GM21786 (cell line): ENCODE measurements at regions not wholly inside any gene's neighbourhood (a gene's known extent, or its start where the extent isn't known, plus 50 kb on each side); places are given as distances from the start of the nearest gene placed in this dataset.

Experiments
- ATAC-seq: cut with Tn5 transposase; IDR thresholded peaks from one replicate; pipeline ENCODE4 v1.9.1; 2021; ENCODE audit not compliant: unreplicated experiment

- no peak for ATAC-seq
Measured at GRCh38 chr6:170178561-170179477, 112.1 kb downstream of the DLL1 start.

- ATAC-seq: no peak
Measured at GRCh38 chr6:170177772-170178560, 112.9 kb downstream of the DLL1 start.

GRCh38 chr6:170176898-170177771, 113.7 kb downstream of the DLL1 start:
- no peak for ATAC-seq

GRCh38 chr6:170176136-170176897, 114.6 kb downstream of the DLL1 start:
- ATAC-seq: no peak

GRCh38 chr6:170175644-170176135, 115.2 kb downstream of the DLL1 start:
- no peak for ATAC-seq

GRCh38 chr6:170174771-170175643, 115.9 kb downstream of the DLL1 start:
- no peak for ATAC-seq

GRCh38 chr6:170174124-170174770, 116.6 kb downstream of the DLL1 start:
- no peak for ATAC-seq

GRCh38 chr6:170173335-170173881, 117.5 kb downstream of the DLL1 start:
- no peak for ATAC-seq

GRCh38 chr6:170172825-170173256, 118.0 kb downstream of the DLL1 start:
- ATAC-seq: no peak

- no peak for ATAC-seq
Measured at GRCh38 chr6:170172392-170172791, 118.5 kb downstream of the DLL1 start.

- ATAC-seq: no peak
Measured at GRCh38 chr6:170167657-170168159, 123.2 kb downstream of the DLL1 start.

GRCh38 chr6:170166511-170167122, 124.3 kb downstream of the DLL1 start:
- no peak for ATAC-seq

- ATAC-seq: no peak
Measured at GRCh38 chr6:170165471-170166117, 125.3 kb downstream of the DLL1 start.

- ATAC-seq: no peak
Measured at GRCh38 chr6:170165085-170165470, 125.8 kb downstream of the DLL1 start.

- ATAC-seq: no peak
Measured at GRCh38 chr6:170164271-170164900, 126.5 kb downstream of the DLL1 start.

GRCh38 chr6:170163405-170164170, 127.3 kb downstream of the DLL1 start:
- ATAC-seq: no peak
